Type B pancreatic cell (in vitro differentiated cells): ENCODE measurements at regions not wholly inside any gene's neighbourhood (a gene's known extent, or its start where the extent isn't known, plus 50 kb on each side); places are given as distances from the start of the nearest gene placed in this dataset.
"Not testable (repeated sequence)": the region's sequence is repeated elsewhere in the genome, so short reads cannot be mapped to it uniquely, and the experiment has no call there.

Experiments used
- DNase-seq: peaks from one replicate; pipeline ENCODE4 v3.0.0; 2021; ENCODE audit warnings: mixed read lengths; ENCODE audit not compliant: unreplicated experiment; ENCODE audit errors: extremely low spot score
- H3K27ac Mint-ChIP-seq: 2 replicates; pipeline ENCODE4 v1.8.0; 2021; ENCODE audit warnings: mild to moderate bottlenecking, mixed read lengths
- H3K27me3 Mint-ChIP-seq: 2 replicates; pipeline ENCODE4 v1.8.0; 2021; ENCODE audit warnings: mixed read lengths
- H3K36me3 Mint-ChIP-seq: 2 replicates; pipeline ENCODE4 v1.8.0; 2021; ENCODE audit warnings: mixed read lengths
- H3K4me1 Mint-ChIP-seq: one replicate; pipeline ENCODE4 v1.8.0; 2021; ENCODE audit warnings: mixed read lengths; ENCODE audit not compliant: unreplicated experiment
- H3K4me3 Mint-ChIP-seq: 2 replicates; pipeline ENCODE4 v1.8.0; 2021; ENCODE audit warnings: mild to moderate bottlenecking, mixed read lengths
- H3K9me3 Mint-ChIP-seq: 2 replicates; pipeline ENCODE4 v1.8.0; 2021; ENCODE audit warnings: mixed read lengths
- CTCF ChIP-seq: fragments of 200-600 bp; sonication (generic); conservative IDR thresholded peaks from 2 replicates; pipeline ENCODE4 v1.5.0; 2021; ENCODE audit warnings: antibody characterized with exemption, mild to moderate bottlenecking

GRCh38 chrX:45807572-45808425 is 607.1 kb upstream of the DIPK2B start:
- H3K9me3 Mint-ChIP-seq, result peaks cover 5% of the 10 kb centered on the region
- peak overlapping the region; percentile 57 for H3K4me3 Mint-ChIP-seq
- H3K36me3 Mint-ChIP-seq, result peaks cover 23% of the 10 kb centered on the region
- peak overlapping the region; percentile 89 for H3K27ac Mint-ChIP-seq
- peaks cover 20% of the 10 kb centered on the region for H3K4me1 Mint-ChIP-seq
- no peak for DNase-seq
- no peaks in the 10 kb centered on the region for H3K27me3 Mint-ChIP-seq
- no peak for TF ChIP-seq CTCF

GRCh38 chrX:45806410-45807121 is 605.9 kb upstream of the DIPK2B start:
- Mint-ChIP-seq H3K36me3 (peaks cover 19% of the 10 kb centered on the region), H3K27me3 (no peaks in the 10 kb centered on the region), H3K9me3 (peaks cover 5% of the 10 kb centered on the region), H3K27ac (peak overlapping the region; percentile 70), H3K4me1 (peaks cover 20% of the 10 kb centered on the region), H3K4me3 (peak overlapping the region; percentile 46)
- TF ChIP-seq CTCF, result no peak
- no peak for DNase-seq

- H3K27me3 Mint-ChIP-seq, result no peaks in the 10 kb centered on the region
- no peak overlapping the region for H3K4me3 Mint-ChIP-seq
- DNase-seq, result no peak
- peaks cover 13% of the 10 kb centered on the region for H3K4me1 Mint-ChIP-seq
- H3K9me3 Mint-ChIP-seq, result peaks cover 5% of the 10 kb centered on the region
- H3K36me3 Mint-ChIP-seq, result peaks cover 15% of the 10 kb centered on the region
- no peak for TF ChIP-seq CTCF
- H3K27ac Mint-ChIP-seq, result no peak overlapping the region
Measured at GRCh38 chrX:45804276-45804675, 603.6 kb upstream of the DIPK2B start.

- no peak for DNase-seq
- peaks cover 18% of the 10 kb centered on the region for H3K4me1 Mint-ChIP-seq
- no peak for TF ChIP-seq CTCF
- no peak overlapping the region for H3K4me3 Mint-ChIP-seq
- no peaks in the 10 kb centered on the region for H3K27me3 Mint-ChIP-seq
- H3K9me3 Mint-ChIP-seq, result peaks cover 5% of the 10 kb centered on the region
- peak overlapping the region; percentile 34 for H3K27ac Mint-ChIP-seq
- peaks cover 16% of the 10 kb centered on the region for H3K36me3 Mint-ChIP-seq
Measured at GRCh38 chrX:45803383-45803921, 602.8 kb upstream of the DIPK2B start.

GRCh38 chrX:45801554-45801953 is 600.9 kb upstream of the DIPK2B start:
- no peak for DNase-seq
- Mint-ChIP-seq H3K4me1 (peaks cover 10% of the 10 kb centered on the region), H3K27ac (no peak overlapping the region)

GRCh38 chrX:45800746-45801453 is 600.2 kb upstream of the DIPK2B start:
- not testable (repeated sequence) for DNase-seq, H3K4me1 Mint-ChIP-seq, H3K27me3 Mint-ChIP-seq, H3K27ac Mint-ChIP-seq, H3K4me3 Mint-ChIP-seq, H3K9me3 Mint-ChIP-seq
- peaks cover 12% of the 10 kb centered on the region for H3K36me3 Mint-ChIP-seq

More at GRCh38 chrX:45801554-45801953, 600.9 kb upstream of the DIPK2B start:
- no peak overlapping the region for H3K4me3 Mint-ChIP-seq
- peak; percentile 53 for TF ChIP-seq CTCF
- H3K9me3 Mint-ChIP-seq, result peaks cover 5% of the 10 kb centered on the region
- H3K27me3 Mint-ChIP-seq, result no peaks in the 10 kb centered on the region
- peaks cover 15% of the 10 kb centered on the region for H3K36me3 Mint-ChIP-seq
